ENCODE measurements at regions not wholly inside any gene's neighbourhood (a gene's known extent, or its start where the extent isn't known, plus 50 kb on each side); places are given as distances from the start of the nearest gene placed in this dataset.
"Not testable (repeated sequence)": the region's sequence is repeated elsewhere in the genome, so short reads cannot be mapped to it uniquely, and the experiment has no call there.

GRCh38 chr6:73980096-73980495 lies 284.1 kb downstream of the CD109 start:
- FAIRE-seq = no peak
- no peak for DNase-seq (ENCODE audit: insufficient read length, low spot score)
- TF ChIP-seq CTCF (IDR thresholded peaks at IDR 0.05; ENCODE audit: insufficient read depth, missing control alignments) = no peak

GRCh38 chr6:73978330-73978729 lies 282.3 kb downstream of the CD109 start:
- TF ChIP-seq CTCF (IDR thresholded peaks at IDR 0.05; ENCODE audit: insufficient read depth, missing control alignments) = no peak
- no peak for FAIRE-seq
- DNase-seq (ENCODE audit: insufficient read length, low spot score) = no peak

GRCh38 chr6:73972518-73972917 lies 276.5 kb downstream of the CD109 start:
- not testable (repeated sequence) for FAIRE-seq

GRCh38 chr6:73969971-73970970 lies 274.3 kb downstream of the CD109 start:
- DNase-seq (ENCODE audit: insufficient read length, low spot score) (no peak), FAIRE-seq (peak; percentile 16)
- peak; percentile 53 for TF ChIP-seq CTCF (IDR thresholded peaks at IDR 0.05; ENCODE audit: insufficient read depth, missing control alignments)

More at GRCh38 chr6:73972518-73972917, 276.5 kb downstream of the CD109 start:
- not testable (repeated sequence) for DNase-seq (ENCODE audit: insufficient read length, low spot score)

GRCh38 chr6:73968221-73968757 lies 272.3 kb downstream of the CD109 start:
- no peak for FAIRE-seq
- no peak for TF ChIP-seq CTCF (IDR thresholded peaks at IDR 0.05; ENCODE audit: insufficient read depth, missing control alignments)
- no peak for DNase-seq (ENCODE audit: insufficient read length, low spot score)

GRCh38 chr6:73965539-73966029 lies 269.6 kb downstream of the CD109 start:
- no peak for TF ChIP-seq CTCF (IDR thresholded peaks at IDR 0.05; ENCODE audit: insufficient read depth, missing control alignments)
- DNase-seq (ENCODE audit: insufficient read length, low spot score) (no peak), FAIRE-seq (no peak)

GRCh38 chr6:73964241-73964854 lies 268.3 kb downstream of the CD109 start:
- no peak for TF ChIP-seq CTCF (IDR thresholded peaks at IDR 0.05; ENCODE audit: insufficient read depth, missing control alignments)
- DNase-seq (ENCODE audit: insufficient read length, low spot score) (no peak), FAIRE-seq (no peak)

Data from D721Med (cell line).